AG09319 (cell line): ENCODE measurements at regions not wholly inside any gene's neighbourhood (a gene's known extent, or its start where the extent isn't known, plus 50 kb on each side); places are given as distances from the start of the nearest gene placed in this dataset.

ENCODE experiments used
- DNase-seq: peaks from one replicate; pipeline ENCODE4 v3.0.0-alpha.2; 2010; ENCODE audit warnings: low read depth; ENCODE audit errors: extremely low read depth
- TF ChIP-seq, protein P1 (sequence below): IDR thresholded peaks from 2 replicates; pipeline ENCODE4 v1.5.1; 2011; ENCODE audit warnings: low read depth, mild to moderate bottlenecking, inconsistent platforms, low read length, moderate library complexity

DNA sequence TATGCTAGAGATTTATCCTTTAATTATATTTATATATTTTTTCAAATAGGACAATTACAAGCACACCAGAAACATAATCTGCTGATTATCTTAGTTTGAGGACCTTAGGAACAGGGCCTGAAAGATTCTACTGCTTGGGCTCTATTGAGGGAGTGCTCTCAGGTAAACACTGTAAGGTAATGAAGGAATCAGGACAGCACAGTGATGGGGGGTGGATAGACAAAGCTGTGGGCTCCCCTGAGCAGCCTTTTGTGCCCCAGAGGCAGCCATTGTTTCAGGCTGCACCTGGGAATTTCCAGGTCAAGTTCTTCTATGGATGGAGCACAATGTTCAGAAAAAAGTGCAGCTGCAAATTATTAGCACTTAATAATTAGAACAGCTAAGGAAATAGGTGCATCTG, 848.0 kb upstream of the CADM2 start:
- TF ChIP-seq, protein P1, sequence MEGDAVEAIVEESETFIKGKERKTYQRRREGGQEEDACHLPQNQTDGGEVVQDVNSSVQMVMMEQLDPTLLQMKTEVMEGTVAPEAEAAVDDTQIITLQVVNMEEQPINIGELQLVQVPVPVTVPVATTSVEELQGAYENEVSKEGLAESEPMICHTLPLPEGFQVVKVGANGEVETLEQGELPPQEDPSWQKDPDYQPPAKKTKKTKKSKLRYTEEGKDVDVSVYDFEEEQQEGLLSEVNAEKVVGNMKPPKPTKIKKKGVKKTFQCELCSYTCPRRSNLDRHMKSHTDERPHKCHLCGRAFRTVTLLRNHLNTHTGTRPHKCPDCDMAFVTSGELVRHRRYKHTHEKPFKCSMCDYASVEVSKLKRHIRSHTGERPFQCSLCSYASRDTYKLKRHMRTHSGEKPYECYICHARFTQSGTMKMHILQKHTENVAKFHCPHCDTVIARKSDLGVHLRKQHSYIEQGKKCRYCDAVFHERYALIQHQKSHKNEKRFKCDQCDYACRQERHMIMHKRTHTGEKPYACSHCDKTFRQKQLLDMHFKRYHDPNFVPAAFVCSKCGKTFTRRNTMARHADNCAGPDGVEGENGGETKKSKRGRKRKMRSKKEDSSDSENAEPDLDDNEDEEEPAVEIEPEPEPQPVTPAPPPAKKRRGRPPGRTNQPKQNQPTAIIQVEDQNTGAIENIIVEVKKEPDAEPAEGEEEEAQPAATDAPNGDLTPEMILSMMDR: no peak
- no peak for DNase-seq

DNA sequence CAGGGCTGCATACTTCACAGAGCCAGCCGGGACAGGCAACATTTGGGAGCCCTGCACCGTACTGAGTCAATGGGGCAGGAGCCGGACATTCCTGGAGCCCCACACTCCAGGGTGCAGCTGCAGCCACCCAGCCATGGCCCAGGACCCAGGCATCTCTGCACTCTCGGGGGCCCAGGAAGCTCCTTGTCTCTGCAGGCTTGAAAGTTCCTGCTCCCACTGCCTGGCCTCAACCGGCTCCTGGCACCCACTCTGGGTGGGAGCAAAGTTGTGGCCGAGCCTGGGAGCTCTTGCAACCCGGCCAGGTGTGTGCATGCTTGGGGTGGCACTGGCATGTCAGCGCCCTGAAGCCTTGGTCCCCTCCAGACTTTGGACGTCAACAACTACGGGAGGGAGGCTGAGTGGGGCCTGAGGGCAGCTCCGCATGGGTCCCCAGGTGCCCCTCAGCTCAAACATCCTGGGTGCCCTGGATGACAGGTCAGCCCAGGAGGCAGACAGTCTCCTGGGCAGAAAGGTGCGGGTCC, 833.5 kb upstream of the CADM2 start:
- no peak for DNase-seq
- TF ChIP-seq, protein P1: no peak

DNA sequence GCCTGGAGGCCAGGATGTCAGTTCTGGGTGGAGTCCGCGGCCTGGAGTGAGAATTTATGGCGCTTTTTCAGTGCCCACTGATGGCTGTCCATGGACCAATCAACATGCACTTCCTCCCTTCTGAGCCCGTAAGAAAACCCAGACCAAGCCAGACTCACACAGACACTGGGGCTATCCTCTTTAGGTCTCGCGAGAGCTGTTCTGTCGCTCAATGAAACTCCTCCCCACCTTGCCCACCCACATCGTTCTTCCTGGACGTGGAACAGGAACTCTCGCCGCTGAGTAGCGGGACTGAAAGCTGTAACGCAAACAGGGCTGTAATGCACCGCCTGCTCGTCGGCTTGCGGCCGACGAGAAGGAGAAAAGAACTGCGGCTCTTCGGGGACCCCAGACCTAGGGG, 833.0 kb upstream of the CADM2 start:
- TF ChIP-seq, protein P1: no peak
- no peak for DNase-seq

DNA sequence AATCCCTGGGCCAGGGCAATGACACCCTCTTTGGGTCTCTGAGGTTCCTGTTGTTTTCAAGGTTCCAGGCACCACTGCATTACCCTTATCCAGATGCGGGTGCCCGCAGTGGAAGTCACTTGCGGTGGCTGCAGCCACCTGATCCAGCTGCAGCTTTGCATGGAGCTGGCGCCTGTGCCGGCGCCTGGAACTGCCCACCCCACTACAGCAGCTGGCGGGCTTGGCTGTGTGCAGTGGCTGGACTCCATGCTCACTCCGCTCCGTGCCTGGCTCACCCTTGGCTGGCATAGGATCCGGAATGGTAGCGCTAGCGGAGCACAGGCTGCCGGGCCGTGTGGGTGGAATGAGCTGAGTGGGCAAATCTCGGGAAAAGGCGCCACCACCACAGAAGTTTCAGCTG, 832.6 kb upstream of the CADM2 start:
- no peak for DNase-seq
- TF ChIP-seq, protein P1: no peak

DNA sequence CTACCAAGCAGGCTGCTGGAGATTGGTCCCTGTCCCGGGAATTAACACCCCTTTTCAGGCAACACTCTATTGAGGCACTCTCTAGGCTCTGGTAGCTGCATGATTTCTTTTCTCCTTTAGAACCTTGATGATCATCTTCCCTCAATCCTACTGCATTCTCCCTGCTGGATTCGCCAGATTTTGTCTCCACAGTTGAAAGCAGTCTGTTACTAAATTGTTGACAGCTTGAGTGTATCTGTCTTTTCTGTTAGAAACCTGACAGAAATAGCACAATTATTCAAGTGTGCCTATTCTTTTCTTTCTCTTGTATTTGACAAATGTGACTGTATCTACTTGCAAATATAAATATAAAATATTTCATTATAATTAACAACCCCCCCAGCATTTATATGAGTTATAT, 830.8 kb upstream of the CADM2 start:
- TF ChIP-seq, protein P1: no peak
- DNase-seq: no peak

DNA sequence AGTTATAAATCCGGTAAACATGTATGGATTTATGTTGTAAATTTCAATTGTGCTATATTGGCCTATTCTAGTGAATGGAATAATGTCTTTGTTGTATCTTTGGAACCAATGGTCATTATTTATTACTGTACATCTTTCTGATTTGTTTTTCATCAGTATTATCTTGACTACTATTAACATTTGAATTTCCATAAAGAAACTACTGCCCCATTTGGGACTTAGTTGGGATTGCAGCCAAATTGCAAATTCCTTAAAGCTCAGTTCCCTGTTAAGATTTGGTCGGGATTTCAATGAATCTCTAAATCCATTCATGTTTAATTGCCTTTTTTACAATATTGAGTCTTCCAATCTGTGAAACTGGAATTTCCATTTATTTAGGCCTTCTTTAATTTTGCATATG, 822.4 kb upstream of the CADM2 start:
- TF ChIP-seq, protein P1: no peak
- no peak for DNase-seq

DNA sequence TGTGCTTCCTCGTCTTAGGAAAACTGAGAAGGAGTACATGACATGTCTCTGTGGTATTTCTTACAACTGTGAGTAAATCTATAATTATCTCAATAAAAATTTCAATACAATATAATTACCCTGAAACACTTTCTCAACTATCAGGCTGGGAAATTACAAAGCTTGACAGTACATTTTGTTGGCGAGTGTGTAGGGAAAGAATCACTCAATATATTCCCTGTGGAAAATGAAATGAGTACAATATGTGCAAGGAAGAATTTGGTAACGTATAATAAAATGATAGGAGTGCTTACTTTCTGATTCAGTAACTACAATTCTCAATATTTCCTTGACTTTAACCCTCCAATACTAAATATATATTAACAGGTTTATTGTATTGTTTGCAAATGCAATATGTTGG, 818.2 kb upstream of the CADM2 start:
- DNase-seq: no peak
- TF ChIP-seq, protein P1: no peak
